Nephron (organoid): ENCODE measurements at regions not wholly inside any gene's neighbourhood (a gene's known extent, or its start where the extent isn't known, plus 50 kb on each side); places are given as distances from the start of the nearest gene placed in this dataset.

Source experiments
- H3K27ac Mint-ChIP-seq, 3 experiments: 2 replicates each; pipeline ENCODE4 v1.8.0; 2020; ENCODE audit warnings: mixed read lengths in 3 of 3, mild to moderate bottlenecking in 2 of 3, moderate library complexity in 1 of 3
- H3K27me3 Mint-ChIP-seq: 2 replicates; pipeline ENCODE4 v1.8.0; 2021; ENCODE audit warnings: low read depth, mild to moderate bottlenecking, moderate library complexity, mixed read lengths
- H3K36me3 Mint-ChIP-seq: 2 replicates; pipeline ENCODE4 v1.8.0; 2020; ENCODE audit warnings: low read depth, mixed read lengths
- H3K4me1 Mint-ChIP-seq: 2 replicates; pipeline ENCODE4 v1.8.0; 2020; ENCODE audit warnings: mixed read lengths
- H3K4me3 Mint-ChIP-seq, 3 experiments: 2 replicates each; pipeline ENCODE4 v1.8.0; 2020; ENCODE audit warnings: mild to moderate bottlenecking in 3 of 3, mixed read lengths in 3 of 3, moderate library complexity in 2 of 3
- H3K9me3 Mint-ChIP-seq: 2 replicates; pipeline ENCODE4 v1.8.0; 2020; ENCODE audit warnings: mixed read lengths
- TF ChIP-seq, protein P1 (sequence below), 3 experiments: fragments of 200-600 bp; sonication (generic); IDR thresholded peaks; one replicate each; pipeline ENCODE4 v1.5.0; 2021; ENCODE audit warnings: antibody characterized with exemption in 3 of 3; ENCODE audit not compliant: unreplicated experiment in 3 of 3

GRCh38 chr15:29480949-29481348 is 211.3 kb upstream of the NSMCE3 start:
- TF ChIP-seq, protein P1, sequence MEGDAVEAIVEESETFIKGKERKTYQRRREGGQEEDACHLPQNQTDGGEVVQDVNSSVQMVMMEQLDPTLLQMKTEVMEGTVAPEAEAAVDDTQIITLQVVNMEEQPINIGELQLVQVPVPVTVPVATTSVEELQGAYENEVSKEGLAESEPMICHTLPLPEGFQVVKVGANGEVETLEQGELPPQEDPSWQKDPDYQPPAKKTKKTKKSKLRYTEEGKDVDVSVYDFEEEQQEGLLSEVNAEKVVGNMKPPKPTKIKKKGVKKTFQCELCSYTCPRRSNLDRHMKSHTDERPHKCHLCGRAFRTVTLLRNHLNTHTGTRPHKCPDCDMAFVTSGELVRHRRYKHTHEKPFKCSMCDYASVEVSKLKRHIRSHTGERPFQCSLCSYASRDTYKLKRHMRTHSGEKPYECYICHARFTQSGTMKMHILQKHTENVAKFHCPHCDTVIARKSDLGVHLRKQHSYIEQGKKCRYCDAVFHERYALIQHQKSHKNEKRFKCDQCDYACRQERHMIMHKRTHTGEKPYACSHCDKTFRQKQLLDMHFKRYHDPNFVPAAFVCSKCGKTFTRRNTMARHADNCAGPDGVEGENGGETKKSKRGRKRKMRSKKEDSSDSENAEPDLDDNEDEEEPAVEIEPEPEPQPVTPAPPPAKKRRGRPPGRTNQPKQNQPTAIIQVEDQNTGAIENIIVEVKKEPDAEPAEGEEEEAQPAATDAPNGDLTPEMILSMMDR (IDR thresholded peaks at IDR 0.05; ENCODE audit: unreplicated experiment in 3 of 3): no peak
- Mint-ChIP-seq H3K4me1 (no peaks in the 10 kb centered on the region), H3K27ac (no peak overlapping the region), H3K4me3 (no peak overlapping the region), H3K36me3 (no peaks in the 10 kb centered on the region), H3K27me3 (no peaks in the 10 kb centered on the region), H3K9me3 (no peaks in the 10 kb centered on the region)

DNA sequence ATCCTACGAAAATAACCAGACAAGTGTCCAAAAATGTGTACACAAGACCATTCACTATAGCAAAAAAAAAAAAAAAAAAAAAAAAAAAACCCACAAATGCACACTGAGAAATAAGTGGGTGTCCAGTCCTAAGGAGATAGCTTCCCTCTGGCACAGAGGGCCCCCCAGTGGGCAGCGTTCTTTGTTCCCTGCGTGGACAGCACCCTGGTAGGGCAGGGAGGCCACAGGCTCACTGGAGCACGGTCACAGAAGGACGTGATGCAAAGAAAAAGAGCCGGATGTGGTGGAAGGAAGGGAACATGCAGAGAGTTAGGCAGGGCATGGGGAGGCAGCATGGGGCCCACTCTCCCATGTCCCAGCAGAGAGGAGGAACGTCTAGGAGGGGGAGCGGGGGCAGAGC is 210.7 kb upstream of the NSMCE3 start:
- no peaks in the 10 kb centered on the region for H3K9me3 Mint-ChIP-seq
- H3K27ac Mint-ChIP-seq: no peak overlapping the region
- no peak overlapping the region for H3K4me3 Mint-ChIP-seq
- H3K4me1 Mint-ChIP-seq: no peaks in the 10 kb centered on the region
- TF ChIP-seq, protein P1 (IDR thresholded peaks at IDR 0.05; ENCODE audit: unreplicated experiment in 3 of 3): no peak
- H3K36me3 Mint-ChIP-seq: no peaks in the 10 kb centered on the region
- no peaks in the 10 kb centered on the region for H3K27me3 Mint-ChIP-seq

DNA sequence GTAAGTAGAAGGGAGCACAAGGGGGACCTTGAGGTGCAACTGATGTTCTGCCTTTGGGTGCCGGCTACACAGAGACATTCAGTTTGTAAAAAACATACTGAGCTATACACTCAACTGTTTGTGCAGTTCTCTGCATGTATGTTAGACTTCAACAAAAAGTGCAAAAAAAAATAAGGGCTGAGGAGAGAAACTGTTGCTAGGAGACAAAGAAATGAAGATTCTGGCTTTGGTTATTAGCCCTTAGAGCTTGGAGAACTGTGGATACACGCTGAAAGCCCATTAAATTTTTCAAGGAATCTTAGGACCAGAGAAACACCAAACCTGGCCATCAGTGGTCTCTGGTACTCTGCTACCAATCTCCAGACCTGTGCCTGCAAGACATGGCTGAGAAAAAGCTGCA is 207.6 kb upstream of the NSMCE3 start:
- H3K4me3 Mint-ChIP-seq: no peak overlapping the region
- TF ChIP-seq, protein P1 (IDR thresholded peaks at IDR 0.05; ENCODE audit: unreplicated experiment in 3 of 3): no peak
- no peaks in the 10 kb centered on the region for H3K9me3 Mint-ChIP-seq
- no peaks in the 10 kb centered on the region for H3K27me3 Mint-ChIP-seq
- no peak overlapping the region for H3K27ac Mint-ChIP-seq
- no peaks in the 10 kb centered on the region for H3K36me3 Mint-ChIP-seq
- no peaks in the 10 kb centered on the region for H3K4me1 Mint-ChIP-seq

GRCh38 chr15:29476503-29477080 is 207.0 kb upstream of the NSMCE3 start:
- Mint-ChIP-seq H3K27me3 (no peaks in the 10 kb centered on the region), H3K9me3 (no peaks in the 10 kb centered on the region), H3K4me3 (no peak overlapping the region), H3K4me1 (no peaks in the 10 kb centered on the region), H3K27ac (no peak overlapping the region), H3K36me3 (no peaks in the 10 kb centered on the region)
- TF ChIP-seq, protein P1 (IDR thresholded peaks at IDR 0.05; ENCODE audit: unreplicated experiment in 3 of 3): no peak

DNA sequence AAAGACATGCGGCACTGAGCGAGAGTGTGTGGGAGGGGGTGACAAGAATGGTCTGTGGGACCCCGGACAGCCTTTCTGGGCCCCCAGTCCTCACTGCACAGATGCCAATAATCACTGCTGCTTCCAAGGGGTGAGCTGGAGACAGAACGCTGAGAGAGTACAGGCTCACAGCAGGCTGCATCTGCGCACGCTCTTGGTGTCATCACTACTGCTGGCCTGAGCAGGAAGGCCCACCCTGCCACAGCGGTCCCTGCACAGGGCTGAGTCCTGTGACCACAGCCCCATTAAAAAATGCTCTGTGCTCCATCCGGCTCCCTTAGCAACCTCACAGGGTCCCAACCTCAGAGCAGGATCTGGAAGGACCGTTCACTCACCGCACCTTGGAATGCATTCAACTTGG is 205.5 kb upstream of the NSMCE3 start:
- H3K4me1 Mint-ChIP-seq: no peaks in the 10 kb centered on the region

GRCh38 chr15:29473621-29474105 is 204.0 kb upstream of the NSMCE3 start:
- Mint-ChIP-seq H3K36me3 (no peaks in the 10 kb centered on the region), H3K27ac (no peak overlapping the region), H3K4me3 (no peak overlapping the region), H3K9me3 (no peaks in the 10 kb centered on the region), H3K4me1 (no peaks in the 10 kb centered on the region), H3K27me3 (peaks cover 3% of the 10 kb centered on the region)
- TF ChIP-seq, protein P1 (IDR thresholded peaks at IDR 0.05; ENCODE audit: unreplicated experiment in 3 of 3): no peak

More for the DNA sequence above, 205.5 kb upstream of the NSMCE3 start:
- TF ChIP-seq, protein P1 (IDR thresholded peaks at IDR 0.05; ENCODE audit: unreplicated experiment in 3 of 3): no peak
- H3K27ac Mint-ChIP-seq: no peak overlapping the region
- peaks cover 3% of the 10 kb centered on the region for H3K27me3 Mint-ChIP-seq
- H3K4me3 Mint-ChIP-seq: no peak overlapping the region
- H3K9me3 Mint-ChIP-seq: no peaks in the 10 kb centered on the region
- no peaks in the 10 kb centered on the region for H3K36me3 Mint-ChIP-seq
